Keratinocyte (primary cell): ENCODE measurements at regions not wholly inside any gene's neighbourhood (a gene's known extent, or its start where the extent isn't known, plus 50 kb on each side); places are given as distances from the start of the nearest gene placed in this dataset.

ENCODE experiments used
- DNase-seq: peaks from one replicate; pipeline ENCODE4 v3.0.0-alpha.2; 2011; ENCODE audit warnings: low read depth, missing footprints, low spot score
- FAIRE-seq: peaks from 2 replicates; lab custom pipeline; 2011; peaks lifted over from hg19 to GRCh38; lab: Jason Lieb, UNC
- H2AFZ ChIP-seq: 2 replicates; pipeline ENCODE4 v1.6.0; 2012; ENCODE audit warnings: low read length, control low read depth, inconsistent platforms; ENCODE audit not compliant: control insufficient read depth
- H3K27ac ChIP-seq: 2 replicates; pipeline ENCODE4 v1.5.1; 2011; ENCODE audit warnings: low read length; ENCODE audit not compliant: control insufficient read depth, insufficient read depth
- H3K27me3 ChIP-seq: 3 replicates; pipeline ENCODE4 v1.6.0; 2011; ENCODE audit warnings: low read length; ENCODE audit not compliant: control insufficient read depth, insufficient read depth; ENCODE audit errors: extremely low read depth
- H3K36me3 ChIP-seq, 2 experiments: 2 replicates in 1 of 2; 3 replicates in 1 of 2; pipeline ENCODE4 v1.5.1; 2011; ENCODE audit warnings: low read length in 2 of 2, mild to moderate bottlenecking in 1 of 2; ENCODE audit not compliant: control insufficient read depth in 2 of 2, insufficient read depth in 2 of 2; ENCODE audit errors: extremely low read depth in 1 of 2
- H3K4me1 ChIP-seq: 3 replicates; pipeline ENCODE4 v1.5.1; 2011; ENCODE audit warnings: low read length; ENCODE audit not compliant: control insufficient read depth, insufficient read depth; ENCODE audit errors: extremely low read depth
- H3K4me2 ChIP-seq: 3 replicates; pipeline ENCODE4 v1.6.0; 2011; ENCODE audit warnings: low read depth, low read length; ENCODE audit not compliant: control insufficient read depth, insufficient read depth; ENCODE audit errors: extremely low read depth
- H3K4me3 ChIP-seq, 3 experiments: fragments of 200-600 bp in 1 of 3; sonication (generic) in 1 of 3; 2 replicates in 2 of 3; 3 replicates in 1 of 3; pipeline ENCODE4 v1.5.1; 2011 to 2016; ENCODE audit warnings: low read length in 3 of 3, mild to moderate bottlenecking in 3 of 3, control low read depth in 2 of 3, inconsistent platforms in 1 of 3, low read depth in 1 of 3, mixed read lengths in 1 of 3, mixed run types in 1 of 3, moderate library complexity in 1 of 3; ENCODE audit not compliant: control insufficient read depth in 2 of 3, insufficient read depth in 2 of 3; ENCODE audit errors: extremely low read depth in 1 of 3
- H3K79me2 ChIP-seq: 2 replicates; pipeline ENCODE4 v1.6.0; 2012; ENCODE audit warnings: low read length; ENCODE audit not compliant: control insufficient read depth, insufficient read depth
- H3K9ac ChIP-seq: 3 replicates; pipeline ENCODE4 v1.6.0; 2011; ENCODE audit warnings: low read length; ENCODE audit not compliant: control insufficient read depth, insufficient read depth; ENCODE audit errors: extremely low read depth
- H3K9me1 ChIP-seq: 3 replicates; pipeline ENCODE4 v1.6.0; 2011; ENCODE audit warnings: low read length; ENCODE audit not compliant: control insufficient read depth, insufficient read depth; ENCODE audit errors: extremely low read depth
- H3K9me3 ChIP-seq: 2 replicates; pipeline ENCODE4 v1.5.1; 2012; ENCODE audit warnings: low read depth, low read length; ENCODE audit not compliant: control insufficient read depth
- H4K20me1 ChIP-seq: 3 replicates; pipeline ENCODE4 v1.6.0; 2011; ENCODE audit warnings: low read length; ENCODE audit not compliant: control insufficient read depth, insufficient read depth; ENCODE audit errors: extremely low read depth
- EZH2 ChIP-seq: IDR thresholded peaks from one replicate; pipeline ENCODE4 v1.6.1; 2012; ENCODE audit warnings: inconsistent platforms, mild to moderate bottlenecking, low read length, moderate library complexity
- dilution Hi-C: fragments of 300-500 bp; cut with MboI; formaldehyde crosslinking; loops from one replicate; pipeline ENCODE4 v1.7.0; 2020; ENCODE audit warnings: low sequenced_read_pairs; ENCODE audit not compliant: extremely low pct_ligation_motif_present
- TF ChIP-seq, protein P1 (sequence below), 3 experiments: IDR thresholded peaks in 1 of 3; conservative IDR thresholded peaks in 1 of 3; optimal IDR thresholded peaks in 1 of 3; 2 replicates in 2 of 3; 3 replicates in 1 of 3; pipeline versions ENCODE3 to v1.5.1; 2011; ENCODE audit warnings: low read length in 3 of 3, mild to moderate bottlenecking in 3 of 3, moderate library complexity in 2 of 3, control low read depth in 1 of 3, inconsistent platforms in 1 of 3; ENCODE audit not compliant: insufficient read depth in 2 of 3; ENCODE audit errors: extremely low read depth in 1 of 3

DNA sequence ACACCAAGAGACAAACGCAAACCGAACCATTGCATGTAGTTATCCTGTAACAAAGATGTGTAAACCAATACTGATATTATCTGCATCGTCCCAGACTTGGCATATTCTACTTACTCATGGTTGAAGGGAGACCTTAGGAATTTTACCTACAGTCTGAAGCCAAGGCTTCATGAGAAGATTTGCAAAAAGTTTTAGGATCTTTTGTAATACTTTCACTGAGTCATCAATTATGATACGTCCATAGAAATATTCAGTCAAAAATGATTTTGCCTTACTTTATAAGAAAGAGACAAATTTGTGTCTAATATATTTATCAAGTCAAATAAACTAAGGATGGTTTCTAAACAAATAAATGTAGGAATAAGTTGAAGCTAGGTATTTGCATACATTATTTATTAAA is 1176.1 kb upstream of the ADGRL2 start:
- no peaks in the 10 kb centered on the region for H3K9me1 ChIP-seq
- DNase-seq (no peak), FAIRE-seq (no peak)
- dilution Hi-C loops, result no loop called here
- H3K4me2 ChIP-seq, result no peak overlapping the region
- H3K4me1 ChIP-seq, result no peaks in the 10 kb centered on the region
- H2AFZ ChIP-seq, result no peak overlapping the region
- H3K9me3 ChIP-seq, result no peaks in the 10 kb centered on the region
- no peaks in the 10 kb centered on the region for H3K27me3 ChIP-seq
- TF ChIP-seq EZH2, result no peak
- TF ChIP-seq, protein P1, sequence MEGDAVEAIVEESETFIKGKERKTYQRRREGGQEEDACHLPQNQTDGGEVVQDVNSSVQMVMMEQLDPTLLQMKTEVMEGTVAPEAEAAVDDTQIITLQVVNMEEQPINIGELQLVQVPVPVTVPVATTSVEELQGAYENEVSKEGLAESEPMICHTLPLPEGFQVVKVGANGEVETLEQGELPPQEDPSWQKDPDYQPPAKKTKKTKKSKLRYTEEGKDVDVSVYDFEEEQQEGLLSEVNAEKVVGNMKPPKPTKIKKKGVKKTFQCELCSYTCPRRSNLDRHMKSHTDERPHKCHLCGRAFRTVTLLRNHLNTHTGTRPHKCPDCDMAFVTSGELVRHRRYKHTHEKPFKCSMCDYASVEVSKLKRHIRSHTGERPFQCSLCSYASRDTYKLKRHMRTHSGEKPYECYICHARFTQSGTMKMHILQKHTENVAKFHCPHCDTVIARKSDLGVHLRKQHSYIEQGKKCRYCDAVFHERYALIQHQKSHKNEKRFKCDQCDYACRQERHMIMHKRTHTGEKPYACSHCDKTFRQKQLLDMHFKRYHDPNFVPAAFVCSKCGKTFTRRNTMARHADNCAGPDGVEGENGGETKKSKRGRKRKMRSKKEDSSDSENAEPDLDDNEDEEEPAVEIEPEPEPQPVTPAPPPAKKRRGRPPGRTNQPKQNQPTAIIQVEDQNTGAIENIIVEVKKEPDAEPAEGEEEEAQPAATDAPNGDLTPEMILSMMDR (optimal IDR thresholded peaks at IDR 0.05 in 1 of 3, IDR thresholded peaks at IDR 0.05 in 1 of 3, conservative IDR thresholded peaks at IDR 0.05 in 1 of 3; ENCODE audit: extremely low read depth in 1 of 3, insufficient read depth in 2 of 3, low read length in 3 of 3), result no peak
- no peak overlapping the region for H3K4me3 ChIP-seq
- H3K27ac ChIP-seq, result no peak overlapping the region
- no peak overlapping the region for H3K9ac ChIP-seq
- no peaks in the 10 kb centered on the region for H3K79me2 ChIP-seq
- H3K36me3 ChIP-seq, result no peaks in the 10 kb centered on the region
- H4K20me1 ChIP-seq, result no peaks in the 10 kb centered on the region

DNA sequence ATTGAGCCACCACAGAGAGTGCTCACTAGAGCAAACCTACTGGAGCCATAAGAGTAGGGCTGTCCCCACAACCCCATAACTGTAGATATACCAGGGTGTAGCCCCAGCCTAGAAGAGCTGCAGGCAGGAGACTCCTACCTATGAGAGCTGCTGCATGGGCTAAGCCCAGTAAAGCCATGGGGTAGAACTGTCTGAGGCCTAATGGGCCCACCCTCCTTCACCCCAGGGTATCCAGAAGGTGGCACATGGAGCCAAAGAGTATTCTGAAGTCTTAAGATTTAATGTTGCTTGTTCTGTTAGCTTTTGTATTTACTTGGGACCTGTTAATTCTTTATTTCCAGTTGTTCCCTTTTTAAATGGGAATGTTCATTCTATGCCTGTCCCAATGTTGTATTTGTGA is 1193.7 kb upstream of the ADGRL2 start:
- no peak for FAIRE-seq

More for the DNA sequence above, 1193.7 kb upstream of the ADGRL2 start:
- dilution Hi-C loops, result no loop called here
- no peaks in the 10 kb centered on the region for H3K4me1 ChIP-seq
- H3K9ac ChIP-seq, result no peak overlapping the region
- H3K27me3 ChIP-seq, result no peaks in the 10 kb centered on the region
- TF ChIP-seq, protein P1 (optimal IDR thresholded peaks at IDR 0.05 in 1 of 3, IDR thresholded peaks at IDR 0.05 in 1 of 3, conservative IDR thresholded peaks at IDR 0.05 in 1 of 3; ENCODE audit: extremely low read depth in 1 of 3, insufficient read depth in 2 of 3, low read length in 3 of 3), result no peak
- no peak for TF ChIP-seq EZH2
- no peaks in the 10 kb centered on the region for H3K36me3 ChIP-seq
- no peak for DNase-seq
- H3K9me1 ChIP-seq, result no peaks in the 10 kb centered on the region
- no peak overlapping the region for H2AFZ ChIP-seq
- no peaks in the 10 kb centered on the region for H3K9me3 ChIP-seq
- H3K27ac ChIP-seq, result no peak overlapping the region
- no peak overlapping the region for H3K4me3 ChIP-seq
- H4K20me1 ChIP-seq, result no peaks in the 10 kb centered on the region
- no peak overlapping the region for H3K4me2 ChIP-seq
- H3K79me2 ChIP-seq, result no peaks in the 10 kb centered on the region
